ENCODE measurements at regions not wholly inside any gene's neighbourhood (a gene's known extent, or its start where the extent isn't known, plus 50 kb on each side); places are given as distances from the start of the nearest gene placed in this dataset.
"Not testable (repeated sequence)": the region's sequence is repeated elsewhere in the genome, so short reads cannot be mapped to it uniquely, and the experiment has no call there.

DNA sequence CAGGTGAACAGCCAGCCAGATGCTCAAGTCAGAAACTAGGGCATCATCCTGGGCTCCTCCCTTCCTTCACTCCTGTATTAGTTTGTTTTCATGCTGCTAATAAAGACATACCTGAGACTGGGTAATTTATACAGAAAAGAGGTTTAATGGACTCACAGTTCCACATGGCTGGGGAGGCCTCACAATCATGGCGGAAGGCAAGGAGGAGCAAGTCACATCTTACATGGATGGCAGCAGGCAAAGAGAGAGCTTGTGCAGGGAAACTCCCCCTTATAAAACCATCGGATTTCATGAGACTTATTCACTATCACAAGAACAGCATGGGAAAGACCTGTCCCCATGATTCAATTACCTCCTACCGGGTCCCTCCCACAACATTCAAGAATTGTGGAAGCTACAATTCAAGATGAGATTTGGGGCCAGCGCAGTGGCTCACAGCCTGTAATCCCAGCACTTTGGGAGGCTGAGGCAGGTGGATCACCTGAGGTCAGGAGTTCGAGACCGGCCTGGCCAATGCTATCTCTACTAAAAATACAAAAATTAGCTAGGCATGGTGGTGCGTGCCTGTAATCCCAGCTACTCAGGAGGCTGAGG, 78.0 kb downstream of the CHRD start:
- not testable (repeated sequence) for H3K4me1 ChIP-seq (ENCODE audit: control insufficient read depth, insufficient read depth, low read length); H3K9me3 ChIP-seq (ENCODE audit: control insufficient read depth, insufficient read depth, low read length); H3K27me3 ChIP-seq (ENCODE audit: control insufficient read depth, insufficient read depth, low read length); H3K4me3 ChIP-seq (ENCODE audit: low read depth, low read length); H3K9ac ChIP-seq (ENCODE audit: low read depth, low read length); H3K36me3 ChIP-seq (ENCODE audit: control insufficient read depth, insufficient read depth, low read length); H3K27ac ChIP-seq (ENCODE audit: low read depth, low read length)

DNA sequence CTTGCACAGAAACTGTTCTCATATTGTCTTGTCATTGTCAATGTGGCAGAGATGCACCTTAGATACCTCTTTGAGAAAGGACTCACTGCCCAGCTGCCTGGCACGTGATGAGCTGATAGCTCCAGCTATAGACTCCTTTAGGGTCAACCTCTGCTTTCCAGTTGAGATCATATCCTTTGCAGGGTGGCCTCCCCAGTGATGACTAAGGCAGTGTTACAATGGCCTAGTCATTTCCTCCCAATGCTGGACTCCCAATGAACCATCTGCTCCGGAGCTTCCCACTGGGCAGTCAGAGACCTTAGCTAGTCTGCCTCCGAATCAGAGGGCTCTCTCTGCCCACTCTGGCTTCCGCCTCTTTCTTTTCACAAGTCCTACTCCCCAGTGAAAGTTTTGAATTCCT, 79.5 kb downstream of the CHRD start:
- Histone ChIP-seq H3K27ac (ENCODE audit: low read depth, low read length) (no peak overlapping the region), H3K4me3 (ENCODE audit: low read depth, low read length) (no peak overlapping the region), H3K9me3 (ENCODE audit: control insufficient read depth, insufficient read depth, low read length) (no peaks in the 10 kb centered on the region), H3K27me3 (ENCODE audit: control insufficient read depth, insufficient read depth, low read length) (no peaks in the 10 kb centered on the region), H3K4me1 (ENCODE audit: control insufficient read depth, insufficient read depth, low read length) (no peaks in the 10 kb centered on the region), H3K36me3 (ENCODE audit: control insufficient read depth, insufficient read depth, low read length) (no peaks in the 10 kb centered on the region), H3K9ac (ENCODE audit: low read depth, low read length) (no peak overlapping the region)

DNA sequence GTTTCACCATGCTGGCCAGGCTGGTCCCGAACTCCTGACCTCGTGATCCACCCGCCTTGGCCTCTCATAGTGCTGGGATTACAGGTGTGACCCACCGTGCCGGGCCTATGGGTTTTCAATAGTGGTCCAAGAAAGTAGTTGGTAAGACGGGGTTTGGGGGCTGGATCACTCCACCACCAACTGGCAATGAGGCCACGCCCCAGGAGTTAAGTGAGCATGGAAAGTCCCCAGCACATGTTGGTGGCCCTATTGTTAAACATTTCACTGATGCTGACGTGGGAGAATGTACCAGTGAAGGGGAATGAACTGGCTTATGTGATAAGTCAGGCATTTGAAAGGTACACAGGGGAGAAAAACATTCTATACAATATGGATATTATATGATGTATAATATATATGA, 80.4 kb downstream of the CHRD start:
- Histone ChIP-seq H3K4me1 (ENCODE audit: control insufficient read depth, insufficient read depth, low read length) (no peaks in the 10 kb centered on the region), H3K27ac (ENCODE audit: low read depth, low read length) (no peak overlapping the region), H3K27me3 (ENCODE audit: control insufficient read depth, insufficient read depth, low read length) (no peaks in the 10 kb centered on the region), H3K9ac (ENCODE audit: low read depth, low read length) (no peak overlapping the region), H3K4me3 (ENCODE audit: low read depth, low read length) (no peak overlapping the region), H3K9me3 (ENCODE audit: control insufficient read depth, insufficient read depth, low read length) (no peaks in the 10 kb centered on the region), H3K36me3 (ENCODE audit: control insufficient read depth, insufficient read depth, low read length) (no peaks in the 10 kb centered on the region)

DNA sequence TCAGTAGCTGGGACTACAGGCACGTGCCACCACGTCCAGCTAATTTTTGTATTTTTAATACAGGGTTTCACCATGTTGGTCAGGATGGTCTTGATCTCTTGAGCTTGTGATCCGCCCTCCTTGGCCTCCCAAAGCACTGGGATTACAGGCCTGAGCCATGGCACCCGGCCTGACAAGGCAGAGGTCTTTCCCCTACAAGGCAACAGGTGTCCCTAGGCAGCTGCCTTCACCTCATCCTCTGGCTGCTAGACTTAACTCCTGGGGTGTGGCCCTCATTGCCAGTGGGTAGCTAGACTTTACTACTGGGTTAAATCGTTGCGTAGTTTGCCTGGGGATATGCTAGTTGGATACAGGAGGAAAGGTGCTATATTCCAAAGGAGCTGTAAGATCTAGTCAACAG, 81.4 kb downstream of the CHRD start:
- no peaks in the 10 kb centered on the region for H3K9me3 ChIP-seq (ENCODE audit: control insufficient read depth, insufficient read depth, low read length)
- H3K4me1 ChIP-seq (ENCODE audit: control insufficient read depth, insufficient read depth, low read length): no peaks in the 10 kb centered on the region
- no peak overlapping the region for H3K4me3 ChIP-seq (ENCODE audit: low read depth, low read length)
- H3K9ac ChIP-seq (ENCODE audit: low read depth, low read length): no peak overlapping the region
- H3K36me3 ChIP-seq (ENCODE audit: control insufficient read depth, insufficient read depth, low read length): no peaks in the 10 kb centered on the region
- no peak overlapping the region for H3K27ac ChIP-seq (ENCODE audit: low read depth, low read length)
- H3K27me3 ChIP-seq (ENCODE audit: control insufficient read depth, insufficient read depth, low read length): no peaks in the 10 kb centered on the region

DNA sequence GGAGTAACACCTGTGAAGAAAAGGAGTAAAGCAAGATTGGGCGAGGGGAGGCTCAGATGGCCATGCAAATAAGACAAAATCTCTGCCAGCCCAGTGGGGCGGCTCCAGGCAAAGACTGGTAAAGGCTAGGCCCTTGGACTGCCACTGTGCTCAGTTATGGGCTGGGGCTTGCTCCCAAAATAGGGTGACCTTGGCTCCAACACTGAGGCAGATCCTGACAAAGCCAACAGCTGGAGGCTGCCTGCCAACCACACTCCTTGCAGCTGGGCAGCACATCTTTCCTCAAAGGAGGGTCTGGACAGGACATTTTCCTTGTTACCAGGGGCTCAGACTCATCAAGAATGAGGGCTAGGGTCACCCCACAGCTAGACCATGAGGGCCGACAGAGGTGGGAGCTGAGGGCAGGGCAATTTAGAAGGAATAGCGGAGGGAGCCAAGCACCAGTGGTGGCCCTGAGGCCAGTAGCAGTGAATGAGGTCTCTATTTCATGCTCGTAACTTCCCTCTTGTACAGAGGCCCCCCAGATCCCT, 86.1 kb downstream of the CHRD start:
- Histone ChIP-seq H3K27me3 (ENCODE audit: control insufficient read depth, insufficient read depth, low read length) (no peaks in the 10 kb centered on the region), H3K9ac (ENCODE audit: low read depth, low read length) (no peak overlapping the region), H3K9me3 (ENCODE audit: control insufficient read depth, insufficient read depth, low read length) (no peaks in the 10 kb centered on the region), H3K27ac (ENCODE audit: low read depth, low read length) (no peak overlapping the region), H3K4me3 (ENCODE audit: low read depth, low read length) (no peak overlapping the region), H3K4me1 (ENCODE audit: control insufficient read depth, insufficient read depth, low read length) (peaks cover 4% of the 10 kb centered on the region), H3K36me3 (ENCODE audit: control insufficient read depth, insufficient read depth, low read length) (no peaks in the 10 kb centered on the region)

DNA sequence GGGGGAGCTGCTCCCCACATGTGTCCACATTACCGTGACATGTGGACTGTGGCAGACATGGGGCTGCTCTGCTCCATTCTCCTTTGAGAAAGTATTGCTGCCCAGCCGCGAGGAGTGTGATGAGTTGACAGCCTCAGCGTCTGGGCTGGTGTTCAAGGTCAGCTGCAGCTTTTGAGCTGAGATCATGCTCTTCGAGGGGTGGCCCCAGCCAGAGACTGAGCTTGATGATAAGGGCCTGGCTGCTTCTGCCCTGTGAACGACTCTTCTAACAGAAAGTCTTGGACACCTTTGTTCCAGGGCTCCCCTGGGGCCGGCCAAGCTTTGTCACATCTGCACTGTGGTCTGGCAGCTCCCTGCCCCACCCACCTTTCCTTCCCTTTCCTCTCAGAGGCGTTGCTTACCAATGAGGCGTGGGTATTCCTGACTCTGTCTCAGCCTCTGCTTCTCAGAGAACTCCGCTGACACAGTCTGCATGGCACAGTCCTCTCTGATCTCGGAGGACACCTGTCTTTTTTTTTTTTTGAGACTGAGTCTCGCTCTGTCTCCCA, 86.6 kb downstream of the CHRD start:
- no peak overlapping the region for H3K9ac ChIP-seq (ENCODE audit: low read depth, low read length)

DNA sequence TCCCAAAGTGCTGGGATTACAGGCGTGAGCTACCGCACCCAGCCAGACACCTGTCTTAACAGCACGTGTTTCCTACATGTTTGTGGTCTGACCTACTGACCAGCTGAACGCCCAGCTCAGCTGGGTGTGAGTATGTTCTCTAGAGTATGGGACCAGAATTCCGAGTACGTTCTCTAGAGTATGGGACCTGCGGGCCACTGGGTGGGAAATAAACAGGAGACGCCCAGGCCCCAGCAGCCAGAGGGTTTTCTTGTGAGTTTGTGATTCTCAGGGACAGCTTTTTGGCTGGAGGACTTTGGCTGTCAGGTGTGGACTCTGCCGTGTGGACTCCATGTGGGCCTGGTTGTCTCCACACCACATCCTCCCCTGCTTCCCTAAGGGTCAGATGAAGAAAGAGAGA, 87.3 kb downstream of the CHRD start:
- Histone ChIP-seq H3K27ac (ENCODE audit: low read depth, low read length) (no peak overlapping the region), H3K9ac (ENCODE audit: low read depth, low read length) (no peak overlapping the region), H3K36me3 (ENCODE audit: control insufficient read depth, insufficient read depth, low read length) (no peaks in the 10 kb centered on the region), H3K27me3 (ENCODE audit: control insufficient read depth, insufficient read depth, low read length) (no peaks in the 10 kb centered on the region), H3K4me3 (ENCODE audit: low read depth, low read length) (no peak overlapping the region), H3K4me1 (ENCODE audit: control insufficient read depth, insufficient read depth, low read length) (peaks cover 4% of the 10 kb centered on the region), H3K9me3 (ENCODE audit: control insufficient read depth, insufficient read depth, low read length) (no peaks in the 10 kb centered on the region)

More for the DNA sequence above, 86.6 kb downstream of the CHRD start:
- Histone ChIP-seq H3K9me3 (ENCODE audit: control insufficient read depth, insufficient read depth, low read length) (no peaks in the 10 kb centered on the region), H3K4me1 (ENCODE audit: control insufficient read depth, insufficient read depth, low read length) (peaks cover 4% of the 10 kb centered on the region), H3K27me3 (ENCODE audit: control insufficient read depth, insufficient read depth, low read length) (no peaks in the 10 kb centered on the region), H3K36me3 (ENCODE audit: control insufficient read depth, insufficient read depth, low read length) (no peaks in the 10 kb centered on the region), H3K4me3 (ENCODE audit: low read depth, low read length) (no peak overlapping the region), H3K27ac (ENCODE audit: low read depth, low read length) (no peak overlapping the region)

DNA sequence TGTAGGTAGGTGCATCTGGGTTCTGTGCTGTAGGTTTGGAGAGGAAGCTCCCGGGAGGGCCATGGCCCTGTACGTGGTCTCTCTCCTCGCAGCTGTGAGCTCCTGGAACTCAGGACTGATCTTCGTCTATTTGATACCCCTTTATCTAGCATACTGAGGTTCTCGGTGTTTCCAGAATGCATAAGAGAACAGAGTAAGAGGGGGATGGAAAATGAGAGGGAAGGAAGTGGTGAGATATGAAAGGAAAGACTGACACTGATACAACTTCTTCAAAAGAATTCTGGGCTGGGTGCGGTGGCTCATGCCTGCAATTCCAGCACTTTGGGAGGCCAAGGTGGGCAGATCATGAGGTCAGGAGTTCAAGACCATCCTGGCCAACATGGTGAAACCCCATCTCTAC, 90.7 kb downstream of the CHRD start:
- Histone ChIP-seq H3K4me3 (ENCODE audit: low read depth, low read length) (no peak overlapping the region), H3K36me3 (ENCODE audit: control insufficient read depth, insufficient read depth, low read length) (no peaks in the 10 kb centered on the region), H3K27me3 (ENCODE audit: control insufficient read depth, insufficient read depth, low read length) (no peaks in the 10 kb centered on the region), H3K27ac (ENCODE audit: low read depth, low read length) (no peak overlapping the region), H3K4me1 (ENCODE audit: control insufficient read depth, insufficient read depth, low read length) (peaks cover 4% of the 10 kb centered on the region), H3K9ac (ENCODE audit: low read depth, low read length) (no peak overlapping the region), H3K9me3 (ENCODE audit: control insufficient read depth, insufficient read depth, low read length) (no peaks in the 10 kb centered on the region)

DNA sequence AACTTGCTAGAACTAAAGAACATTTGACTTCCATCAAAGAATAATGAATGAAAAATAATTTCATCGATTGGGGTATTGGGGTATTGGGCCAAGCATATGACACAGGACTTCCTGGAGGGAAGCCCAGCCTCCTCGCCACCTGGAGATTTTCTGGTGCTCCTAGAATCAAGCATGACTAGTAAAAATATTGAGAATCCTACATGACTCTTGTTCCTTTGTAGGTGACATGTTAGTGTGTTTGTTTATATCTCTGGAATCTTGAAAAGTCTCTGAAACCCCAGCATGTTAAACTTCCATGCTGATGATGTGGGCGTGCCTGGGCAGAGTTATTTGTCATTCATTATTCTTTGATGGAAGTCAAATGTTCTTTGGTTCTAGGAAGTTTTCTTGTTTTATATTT, 90.1 kb upstream of the EPHB3 start:
- Histone ChIP-seq H3K27ac (ENCODE audit: low read depth, low read length) (no peak overlapping the region), H3K36me3 (ENCODE audit: control insufficient read depth, insufficient read depth, low read length) (no peaks in the 10 kb centered on the region), H3K4me3 (ENCODE audit: low read depth, low read length) (no peak overlapping the region), H3K27me3 (ENCODE audit: control insufficient read depth, insufficient read depth, low read length) (no peaks in the 10 kb centered on the region), H3K9ac (ENCODE audit: low read depth, low read length) (no peak overlapping the region), H3K4me1 (ENCODE audit: control insufficient read depth, insufficient read depth, low read length) (peaks cover 4% of the 10 kb centered on the region), H3K9me3 (ENCODE audit: control insufficient read depth, insufficient read depth, low read length) (no peaks in the 10 kb centered on the region)

DNA sequence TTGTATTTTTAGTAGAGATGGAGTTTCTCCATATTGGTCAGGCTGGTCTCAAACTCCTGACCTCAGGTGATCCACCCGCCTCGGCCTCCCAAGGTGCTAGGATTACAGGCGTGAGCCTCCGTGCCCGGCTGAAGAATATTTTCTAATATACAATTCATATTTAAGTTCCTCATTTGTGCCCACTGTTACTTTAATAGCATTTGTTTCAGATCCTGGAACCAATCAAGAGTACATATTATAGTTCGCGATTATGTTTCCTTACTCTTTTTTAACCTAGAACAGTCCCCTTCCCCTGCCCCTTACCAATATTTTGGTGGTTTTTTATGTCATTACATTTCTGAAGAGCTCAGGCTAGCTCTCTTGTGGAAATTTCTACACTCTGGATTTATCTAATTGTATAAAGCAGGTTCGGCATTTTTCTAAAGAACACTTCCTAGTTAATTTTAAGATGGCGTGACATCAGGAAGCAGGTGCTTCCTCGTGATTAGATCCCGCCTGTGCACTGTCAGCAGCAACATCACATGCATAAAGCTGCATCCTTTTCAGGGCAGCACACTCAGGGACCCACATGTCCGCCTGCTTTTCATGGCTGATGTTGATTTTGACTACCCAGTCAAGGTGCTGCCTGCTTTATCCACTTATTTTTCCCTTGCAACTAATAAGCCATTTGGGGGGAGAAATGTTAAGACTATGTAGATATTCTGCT, 88.7 kb upstream of the EPHB3 start:
- Histone ChIP-seq H3K27me3 (ENCODE audit: control insufficient read depth, insufficient read depth, low read length) (no peaks in the 10 kb centered on the region), H3K36me3 (ENCODE audit: control insufficient read depth, insufficient read depth, low read length) (no peaks in the 10 kb centered on the region), H3K4me3 (ENCODE audit: low read depth, low read length) (no peak overlapping the region), H3K9ac (ENCODE audit: low read depth, low read length) (no peak overlapping the region), H3K27ac (ENCODE audit: low read depth, low read length) (no peak overlapping the region), H3K4me1 (ENCODE audit: control insufficient read depth, insufficient read depth, low read length) (peaks cover 4% of the 10 kb centered on the region), H3K9me3 (ENCODE audit: control insufficient read depth, insufficient read depth, low read length) (no peaks in the 10 kb centered on the region)

DNA sequence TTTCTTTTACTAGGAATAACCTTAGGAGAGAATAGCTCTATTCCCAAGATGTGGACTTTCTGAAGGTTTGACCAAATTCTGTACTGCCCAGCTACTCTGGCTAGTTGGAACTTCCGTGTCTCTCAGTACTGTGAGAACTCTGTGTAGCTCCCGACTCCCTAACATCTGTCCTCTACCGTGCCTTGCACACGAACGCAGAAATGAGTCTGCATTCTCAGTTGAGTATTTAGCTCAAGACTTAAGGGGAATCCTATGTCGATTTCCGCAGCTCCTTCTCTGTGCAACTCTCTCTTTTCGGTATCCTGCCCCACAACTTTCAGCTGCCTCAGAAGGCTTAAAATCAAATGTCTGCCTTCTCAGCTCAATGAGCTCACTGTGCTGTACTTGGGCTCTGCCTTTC, 86.7 kb upstream of the EPHB3 start:
- no peak overlapping the region for H3K27ac ChIP-seq (ENCODE audit: low read depth, low read length)
- no peaks in the 10 kb centered on the region for H3K27me3 ChIP-seq (ENCODE audit: control insufficient read depth, insufficient read depth, low read length)
- H3K36me3 ChIP-seq (ENCODE audit: control insufficient read depth, insufficient read depth, low read length): no peaks in the 10 kb centered on the region
- H3K9ac ChIP-seq (ENCODE audit: low read depth, low read length): no peak overlapping the region
- no peak overlapping the region for H3K4me3 ChIP-seq (ENCODE audit: low read depth, low read length)
- H3K9me3 ChIP-seq (ENCODE audit: control insufficient read depth, insufficient read depth, low read length): no peaks in the 10 kb centered on the region
- H3K4me1 ChIP-seq (ENCODE audit: control insufficient read depth, insufficient read depth, low read length): no peaks in the 10 kb centered on the region

Data from HUES48 (cell line).